Kidney epithelial cell (primary cell): ENCODE measurements at regions not wholly inside any gene's neighbourhood (a gene's known extent, or its start where the extent isn't known, plus 50 kb on each side); places are given as distances from the start of the nearest gene placed in this dataset.

Source experiments
- DNase-seq: peaks from one replicate; pipeline ENCODE4 v3.0.0-alpha.2; 2010; ENCODE audit warnings: low read depth
- H3K27me3 ChIP-seq: 2 replicates; pipeline ENCODE4 v1.6.0; 2011; ENCODE audit warnings: low read length; ENCODE audit not compliant: control insufficient read depth, insufficient read depth
- H3K36me3 ChIP-seq: 2 replicates; pipeline ENCODE4 v1.5.1; 2011; ENCODE audit warnings: low read length; ENCODE audit not compliant: control insufficient read depth, insufficient read depth
- H3K4me3 ChIP-seq: 2 replicates; pipeline ENCODE4 v1.5.1; 2011; ENCODE audit warnings: low read depth, mild to moderate bottlenecking, control low read depth, low read length
- TF ChIP-seq, protein P1 (sequence below): IDR thresholded peaks from 2 replicates; pipeline ENCODE4 v1.5.1; 2011; ENCODE audit warnings: mild to moderate bottlenecking, moderate library complexity, low read length, control low read depth, inconsistent platforms; ENCODE audit not compliant: insufficient read depth, poor library complexity, severe bottlenecking

DNA sequence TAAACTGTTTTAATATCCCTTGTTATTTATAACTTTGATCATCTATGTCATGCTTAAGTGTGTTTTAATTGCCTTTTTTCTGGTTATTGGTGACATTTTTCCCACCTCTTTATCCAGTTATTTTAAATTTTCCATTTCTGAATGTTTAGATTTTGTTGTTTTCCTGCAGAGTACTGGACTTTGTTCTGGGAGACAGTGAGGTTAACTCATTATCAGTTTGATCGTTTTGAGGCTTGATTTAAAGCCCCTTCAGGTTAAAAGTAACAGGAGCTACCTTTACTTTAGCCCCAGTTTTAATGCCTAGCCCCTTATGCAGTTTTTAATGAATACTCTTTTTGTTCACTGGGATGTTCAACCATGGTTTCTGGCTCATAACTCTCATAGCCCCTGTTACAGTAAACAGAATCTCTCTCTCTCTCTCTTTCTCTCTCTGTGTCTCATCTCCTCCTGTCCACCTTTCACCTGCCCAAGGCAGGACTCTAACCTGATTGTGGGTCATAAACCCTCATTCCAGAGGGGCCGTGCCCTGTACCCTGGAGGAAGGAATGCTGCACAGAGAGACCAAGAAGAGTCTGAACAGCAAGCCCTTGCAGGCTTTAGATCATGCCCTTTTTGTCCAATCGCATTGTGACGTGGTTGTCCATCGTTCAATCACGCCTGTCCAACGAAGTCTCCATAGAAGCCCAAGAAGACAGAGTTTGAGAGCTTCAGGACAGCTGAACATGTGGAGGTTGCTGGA, 91.8 kb upstream of the WDR72 start:
- DNase-seq: no peak
- Histone ChIP-seq H3K36me3 (no peaks in the 10 kb centered on the region), H3K4me3 (no peak overlapping the region), H3K27me3 (no peaks in the 10 kb centered on the region)
- TF ChIP-seq, protein P1, sequence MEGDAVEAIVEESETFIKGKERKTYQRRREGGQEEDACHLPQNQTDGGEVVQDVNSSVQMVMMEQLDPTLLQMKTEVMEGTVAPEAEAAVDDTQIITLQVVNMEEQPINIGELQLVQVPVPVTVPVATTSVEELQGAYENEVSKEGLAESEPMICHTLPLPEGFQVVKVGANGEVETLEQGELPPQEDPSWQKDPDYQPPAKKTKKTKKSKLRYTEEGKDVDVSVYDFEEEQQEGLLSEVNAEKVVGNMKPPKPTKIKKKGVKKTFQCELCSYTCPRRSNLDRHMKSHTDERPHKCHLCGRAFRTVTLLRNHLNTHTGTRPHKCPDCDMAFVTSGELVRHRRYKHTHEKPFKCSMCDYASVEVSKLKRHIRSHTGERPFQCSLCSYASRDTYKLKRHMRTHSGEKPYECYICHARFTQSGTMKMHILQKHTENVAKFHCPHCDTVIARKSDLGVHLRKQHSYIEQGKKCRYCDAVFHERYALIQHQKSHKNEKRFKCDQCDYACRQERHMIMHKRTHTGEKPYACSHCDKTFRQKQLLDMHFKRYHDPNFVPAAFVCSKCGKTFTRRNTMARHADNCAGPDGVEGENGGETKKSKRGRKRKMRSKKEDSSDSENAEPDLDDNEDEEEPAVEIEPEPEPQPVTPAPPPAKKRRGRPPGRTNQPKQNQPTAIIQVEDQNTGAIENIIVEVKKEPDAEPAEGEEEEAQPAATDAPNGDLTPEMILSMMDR: no peak

DNA sequence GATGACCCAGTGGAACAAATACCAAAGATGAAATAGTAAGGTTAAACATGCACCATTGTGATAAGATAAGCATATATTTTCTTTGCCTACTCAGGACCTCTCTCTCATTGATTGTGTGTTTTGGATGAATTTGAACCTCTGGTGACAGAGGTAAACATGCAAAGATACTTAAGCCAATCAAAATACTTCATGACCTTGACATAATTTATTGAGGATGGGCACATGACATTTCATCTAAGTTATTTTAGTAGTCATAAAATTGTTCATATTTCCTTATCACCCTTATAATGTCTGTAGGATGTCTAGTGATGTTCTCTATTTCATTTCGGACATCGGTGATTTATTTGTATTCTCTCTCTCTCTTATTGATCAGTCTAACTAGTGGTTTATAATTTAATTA, 88.3 kb upstream of the WDR72 start:
- TF ChIP-seq, protein P1: no peak
- no peaks in the 10 kb centered on the region for H3K36me3 ChIP-seq
- no peak overlapping the region for H3K4me3 ChIP-seq
- no peak for DNase-seq
- no peaks in the 10 kb centered on the region for H3K27me3 ChIP-seq

DNA sequence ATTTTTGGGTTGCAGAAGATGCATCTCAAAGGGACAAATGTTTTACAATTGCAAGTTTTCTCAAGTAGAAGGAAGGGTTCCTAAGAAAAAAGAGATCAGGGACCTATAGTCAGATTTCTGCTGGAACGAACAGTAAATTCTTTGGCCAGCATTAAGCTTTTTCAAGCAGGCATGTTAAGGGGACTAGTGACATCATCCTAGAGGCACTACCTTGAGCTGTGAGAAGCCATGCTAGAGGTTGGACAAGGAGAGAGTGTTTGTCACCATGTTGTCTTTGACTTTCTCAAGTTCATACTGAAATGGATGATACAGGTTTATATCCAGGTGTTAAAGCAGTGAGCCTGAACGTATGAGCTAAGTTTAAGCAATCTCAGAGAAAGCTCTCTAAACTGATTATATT, 85.2 kb upstream of the WDR72 start:
- H3K4me3 ChIP-seq: no peak overlapping the region
- no peaks in the 10 kb centered on the region for H3K27me3 ChIP-seq
- H3K36me3 ChIP-seq: no peaks in the 10 kb centered on the region
- no peak for DNase-seq
- TF ChIP-seq, protein P1: no peak

DNA sequence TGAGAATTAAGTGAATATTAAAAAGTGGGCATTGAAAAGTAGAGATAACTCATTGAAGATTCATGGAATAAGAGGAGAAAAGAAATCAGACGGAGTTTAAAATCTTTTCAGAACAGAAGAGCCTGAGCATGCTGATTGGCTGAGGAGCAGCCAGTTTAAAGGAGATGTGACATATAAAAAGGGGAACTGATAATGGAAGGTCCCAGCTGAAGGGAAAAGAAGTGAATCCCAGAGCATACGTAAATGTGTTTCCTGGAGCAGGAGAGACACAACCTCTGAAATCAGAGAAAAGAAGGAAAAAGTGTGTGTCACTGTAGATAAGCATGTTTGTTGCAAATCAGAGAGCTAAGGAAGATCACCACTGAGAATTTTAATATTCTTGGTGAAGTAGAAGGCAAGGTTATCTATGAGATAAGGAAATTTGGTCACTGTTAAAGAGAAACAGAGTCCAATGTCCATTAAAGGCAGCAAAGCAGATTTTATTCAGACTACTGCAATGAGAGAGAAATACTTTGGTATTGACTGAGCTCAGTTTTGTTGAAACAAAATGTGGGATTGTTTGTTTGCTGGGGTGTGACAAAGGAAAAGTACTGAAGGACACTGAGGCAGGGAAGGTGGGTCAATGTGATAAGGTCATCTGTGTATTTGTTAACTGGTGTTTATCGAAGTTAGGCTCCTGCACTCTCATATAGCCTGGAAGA, 84.6 kb upstream of the WDR72 start:
- Histone ChIP-seq H3K4me3 (no peak overlapping the region), H3K27me3 (no peaks in the 10 kb centered on the region), H3K36me3 (no peaks in the 10 kb centered on the region)
- no peak for DNase-seq
- TF ChIP-seq, protein P1: no peak

DNA sequence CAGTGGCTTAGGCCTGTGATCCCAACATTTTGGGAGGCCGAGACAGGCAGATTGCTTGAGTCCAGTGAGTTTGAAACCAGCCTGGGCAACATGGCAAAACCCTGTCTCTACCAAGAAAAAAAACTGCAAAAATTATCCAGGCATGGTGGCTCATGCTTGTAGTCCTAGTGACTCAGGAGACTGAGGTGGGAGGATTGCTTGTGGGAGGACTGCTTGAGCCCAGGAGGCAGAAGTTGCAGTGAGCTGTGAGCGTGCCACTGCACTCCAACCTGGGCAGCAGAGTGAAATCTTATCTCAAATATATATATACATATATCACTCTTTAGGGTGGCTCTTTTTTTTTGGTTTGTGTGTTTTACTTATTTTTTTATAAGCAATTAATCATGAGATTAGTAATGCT, 83.7 kb upstream of the WDR72 start:
- TF ChIP-seq, protein P1: no peak
- H3K36me3 ChIP-seq: no peaks in the 10 kb centered on the region
- DNase-seq: peak; percentile 38
- no peak overlapping the region for H3K4me3 ChIP-seq
- no peaks in the 10 kb centered on the region for H3K27me3 ChIP-seq
